SKM-1 treated with dmso at 0.1 percent for 144 hours (cell line): ENCODE measurements at regions not wholly inside any gene's neighbourhood (a gene's known extent, or its start where the extent isn't known, plus 50 kb on each side); places are given as distances from the start of the nearest gene placed in this dataset.
"Not testable (repeated sequence)": the region's sequence is repeated elsewhere in the genome, so short reads cannot be mapped to it uniquely, and the experiment has no call there.

Experiments
- DNase-seq: peaks from one replicate; lab custom pipeline; 2025; ENCODE audit not compliant: unreplicated experiment; lab: John Stamatoyannopoulos, UW

DNA sequence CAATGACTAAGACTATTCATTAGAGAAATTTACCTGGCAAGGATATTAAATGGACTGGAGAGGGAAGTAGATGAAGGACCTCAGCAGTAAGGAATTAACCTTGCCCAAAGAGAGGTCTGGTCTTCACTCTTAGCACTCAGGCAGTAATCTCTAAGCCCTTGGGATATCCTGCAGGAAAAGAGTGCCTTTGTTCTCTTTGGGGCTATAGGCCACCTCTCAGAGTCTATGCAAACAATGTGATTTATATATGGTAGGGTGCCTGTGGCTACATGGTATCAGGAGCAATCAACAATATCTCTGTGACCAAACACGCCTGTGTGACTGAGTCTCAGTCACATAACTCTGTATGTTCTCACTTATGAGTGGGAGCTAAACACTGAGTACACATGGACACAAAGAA is 154.7 kb upstream of the CDK1 start:
- DNase-seq, result no peak

DNA sequence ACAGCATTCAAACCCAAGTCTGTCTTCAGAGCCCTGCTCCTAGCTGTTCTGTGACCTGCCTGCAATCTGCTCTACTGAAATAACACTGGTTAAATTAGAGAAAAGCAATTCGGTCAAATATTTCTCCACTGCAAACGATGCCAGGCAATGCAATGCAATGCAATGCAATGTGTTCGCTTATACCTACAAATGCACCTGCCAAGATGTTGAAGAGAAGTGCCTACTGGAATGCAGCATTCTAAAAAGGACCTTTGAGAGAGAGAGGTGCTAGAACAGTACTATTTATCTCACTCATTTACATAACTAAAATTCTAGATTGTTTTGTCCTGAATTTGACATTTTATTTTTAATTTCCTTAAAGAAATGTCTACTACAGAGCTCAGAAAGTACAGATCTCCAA is 157.3 kb upstream of the CDK1 start:
- no peak for DNase-seq

DNA sequence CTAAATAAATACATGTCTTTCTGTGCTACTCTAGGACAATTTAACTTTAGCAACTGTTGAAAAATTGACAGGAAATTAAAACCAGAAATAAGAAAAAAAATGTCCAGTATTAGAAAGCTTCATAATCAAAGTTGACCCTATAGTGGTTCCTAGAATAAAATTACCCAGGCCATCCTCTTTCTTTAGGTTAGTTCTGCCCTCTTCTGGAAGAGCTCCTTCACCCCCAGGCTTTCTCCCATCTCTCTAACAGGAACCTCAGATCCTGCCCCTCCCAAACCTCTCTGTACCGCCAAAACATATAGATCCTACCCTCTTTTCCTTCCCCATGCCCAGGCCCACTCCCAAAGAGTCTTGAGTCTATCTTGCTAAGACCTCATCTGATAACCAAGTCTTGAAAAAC is 159.4 kb upstream of the CDK1 start:
- DNase-seq, result no peak

DNA sequence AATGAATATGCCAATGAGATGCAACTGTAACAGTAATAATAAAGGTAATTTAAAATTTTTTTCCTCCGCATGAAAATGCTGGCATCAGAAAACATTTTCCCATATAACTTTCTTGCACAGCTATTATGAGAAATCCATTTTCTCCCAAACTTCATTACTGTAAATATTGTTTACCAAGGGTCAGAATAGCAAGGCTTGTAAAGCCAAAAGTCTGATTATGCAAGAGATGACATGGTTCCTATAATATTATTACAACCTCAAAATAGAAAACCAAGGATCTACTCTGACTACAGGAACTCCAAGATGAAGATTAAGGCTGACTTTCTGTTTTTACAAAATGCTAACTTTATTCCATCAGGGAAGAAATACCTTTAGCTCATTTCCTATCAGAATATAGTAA is 162.7 kb upstream of the CDK1 start:
- DNase-seq, result no peak

DNA sequence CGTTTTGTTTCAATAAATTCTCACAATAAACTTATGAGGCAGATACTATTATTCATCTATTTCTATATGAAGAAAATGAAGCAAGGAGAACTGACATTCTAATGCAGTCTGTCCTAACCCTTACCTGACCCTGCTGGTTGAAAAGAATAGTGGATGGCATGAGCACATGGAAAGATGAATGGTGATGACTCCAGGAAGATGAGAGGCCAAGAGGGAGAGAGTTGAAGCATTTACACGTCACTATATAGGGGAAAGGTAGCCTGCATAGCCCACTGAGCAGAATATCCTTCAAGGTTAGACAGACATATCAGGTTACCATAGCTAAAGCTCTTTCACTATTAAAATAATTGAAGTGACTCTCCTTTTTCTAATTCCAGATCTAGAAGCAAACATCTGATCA is 163.9 kb upstream of the CDK1 start:
- DNase-seq, result no peak

DNA sequence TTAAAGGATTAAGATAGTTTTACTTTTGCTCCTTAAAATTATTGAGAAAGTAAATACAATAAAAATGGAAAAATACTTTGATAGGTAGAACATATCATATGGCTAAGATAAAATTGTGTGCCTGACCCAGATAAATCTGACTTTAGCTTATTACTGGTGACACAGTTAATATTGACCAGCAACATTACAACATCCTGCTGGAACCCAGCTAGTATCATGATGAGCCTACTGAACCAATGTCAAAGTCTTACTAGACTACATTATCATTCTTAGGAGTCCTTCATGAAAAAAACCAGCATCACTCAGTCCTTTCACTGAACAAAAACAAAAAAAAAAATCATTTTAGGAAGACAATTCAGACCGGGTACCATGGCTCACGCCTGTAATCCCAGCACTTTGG is 164.8 kb upstream of the CDK1 start:
- DNase-seq, result no peak

DNA sequence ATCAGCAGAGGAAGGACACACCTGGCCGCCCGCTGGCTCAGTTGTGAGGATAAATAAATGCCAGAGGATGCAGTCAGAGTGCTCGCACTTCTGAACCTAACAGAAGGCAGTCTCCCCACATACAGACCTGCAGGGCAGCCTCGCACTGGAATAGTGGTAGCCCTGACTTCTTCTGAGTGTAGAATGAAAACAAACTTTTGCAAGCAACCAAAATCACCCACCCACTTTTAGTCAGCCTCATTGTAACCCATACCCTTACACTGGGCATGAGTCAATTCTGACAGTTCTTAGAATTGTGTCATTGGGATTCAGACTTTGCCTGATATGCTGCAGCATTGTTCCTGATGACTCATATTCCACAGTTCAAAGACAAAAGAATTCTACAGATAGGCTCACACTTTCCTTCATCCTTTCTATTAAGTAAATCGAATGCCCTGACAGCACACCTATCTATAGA is 167.0 kb upstream of the CDK1 start:
- DNase-seq, result no peak

DNA sequence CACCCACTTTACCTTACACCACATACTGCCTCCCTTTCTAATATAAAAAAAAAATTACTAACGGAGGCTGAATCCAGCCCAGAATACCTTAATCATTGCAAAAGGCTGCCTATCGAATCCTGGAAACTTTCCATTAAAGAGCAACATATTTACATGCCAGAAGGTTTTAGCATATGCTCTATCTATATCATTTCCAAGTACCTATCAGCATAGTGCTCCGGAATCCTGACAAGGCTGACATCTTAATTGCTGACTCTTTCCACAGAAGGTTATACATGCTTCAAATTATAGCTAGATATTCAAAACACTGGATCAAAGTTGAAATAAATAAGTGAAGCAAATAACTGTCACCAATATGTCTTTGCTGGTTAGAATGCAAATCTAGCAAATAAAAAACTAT is 170.9 kb upstream of the CDK1 start:
- no peak for DNase-seq

DNA sequence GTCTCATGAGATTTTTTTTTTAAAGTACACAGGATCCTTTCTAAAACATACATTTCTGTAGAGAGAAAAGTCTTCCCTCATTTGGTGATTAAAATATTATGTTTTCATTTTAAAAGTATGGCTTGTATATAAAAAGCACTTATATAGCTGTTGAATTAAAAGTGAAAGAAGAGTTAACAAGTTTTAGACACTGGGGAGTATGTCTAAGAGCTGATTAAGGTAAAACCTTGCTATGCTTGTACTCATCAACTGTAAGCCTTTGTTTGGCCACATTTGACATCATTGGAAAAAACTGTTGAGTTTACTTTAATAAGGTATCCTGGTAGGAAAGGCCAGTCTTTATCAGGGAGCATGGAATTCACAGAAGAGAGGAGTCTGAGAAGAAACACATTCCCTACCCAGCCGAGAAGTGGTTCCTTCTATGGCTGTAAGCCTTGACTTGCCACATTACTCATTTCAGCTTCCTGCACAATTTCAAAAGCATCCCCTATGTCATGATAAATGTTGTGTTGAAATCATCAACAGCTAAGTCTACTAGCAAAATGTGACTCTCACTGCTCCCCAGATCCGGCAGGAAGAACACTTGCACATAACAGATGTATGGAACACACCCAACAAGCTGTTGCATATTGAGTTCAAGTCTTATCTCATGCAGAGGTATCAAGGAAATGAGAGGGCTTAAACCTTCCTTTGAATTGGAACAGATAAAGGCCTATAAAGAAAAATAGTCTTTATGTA is 171.8 kb upstream of the CDK1 start:
- DNase-seq, result peak; percentile 83

DNA sequence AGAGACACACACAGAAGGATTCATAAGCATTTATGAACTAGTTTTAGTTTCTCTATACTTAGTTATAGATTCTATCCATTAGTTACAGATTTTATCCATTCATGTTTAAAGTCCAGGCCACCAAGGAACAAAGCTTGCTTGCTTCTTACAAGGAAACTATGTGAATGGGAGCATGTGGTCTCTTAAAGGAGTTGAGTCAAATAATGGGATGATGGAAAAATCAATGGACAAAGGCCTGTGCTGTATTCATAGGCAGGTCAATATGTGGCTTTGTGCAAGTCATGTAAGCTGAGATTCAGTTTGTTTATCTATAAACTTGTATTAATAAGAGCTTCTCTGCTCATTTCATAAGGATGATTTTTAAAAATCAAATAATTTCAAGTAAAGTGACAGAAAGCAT is 172.8 kb upstream of the CDK1 start:
- no peak for DNase-seq

DNA sequence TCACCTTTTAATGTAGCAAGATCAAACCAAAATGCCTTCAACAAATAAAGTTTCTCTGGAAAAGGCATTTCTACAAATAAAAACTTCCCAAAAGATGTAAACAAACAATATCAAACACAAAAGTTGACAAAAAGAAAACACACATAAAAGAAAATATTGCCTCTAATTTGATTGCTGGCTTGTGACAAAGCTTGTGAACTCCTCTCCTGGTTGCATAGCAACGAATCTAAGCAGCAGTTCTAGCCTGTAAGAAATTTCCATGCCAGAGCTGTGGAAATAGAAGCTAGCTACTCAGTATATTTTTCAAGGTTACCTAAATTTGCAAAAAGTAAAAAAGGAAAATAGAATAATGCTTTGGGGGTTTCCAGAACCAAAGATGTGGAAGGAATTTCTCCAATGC is 173.9 kb upstream of the CDK1 start:
- DNase-seq, result no peak

DNA sequence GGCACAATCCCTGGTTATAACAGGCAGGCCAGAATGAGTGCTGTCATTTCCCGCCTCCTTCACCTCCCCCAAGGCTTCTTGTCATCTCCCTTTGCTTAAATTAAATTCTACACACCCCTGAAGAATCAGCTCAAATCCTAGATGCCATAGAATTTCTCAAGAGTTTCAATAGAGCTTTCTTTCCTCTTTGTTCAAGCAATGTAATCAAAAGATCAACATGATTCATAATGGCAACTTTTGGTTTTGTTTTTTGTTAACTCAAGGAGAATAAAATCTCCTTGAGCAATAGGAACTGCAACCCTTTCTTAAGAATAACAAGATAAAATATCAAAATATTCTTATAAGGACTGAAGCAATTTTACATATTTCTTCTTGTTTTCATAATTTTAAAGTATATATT is 180.8 kb upstream of the CDK1 start:
- no peak for DNase-seq

DNA sequence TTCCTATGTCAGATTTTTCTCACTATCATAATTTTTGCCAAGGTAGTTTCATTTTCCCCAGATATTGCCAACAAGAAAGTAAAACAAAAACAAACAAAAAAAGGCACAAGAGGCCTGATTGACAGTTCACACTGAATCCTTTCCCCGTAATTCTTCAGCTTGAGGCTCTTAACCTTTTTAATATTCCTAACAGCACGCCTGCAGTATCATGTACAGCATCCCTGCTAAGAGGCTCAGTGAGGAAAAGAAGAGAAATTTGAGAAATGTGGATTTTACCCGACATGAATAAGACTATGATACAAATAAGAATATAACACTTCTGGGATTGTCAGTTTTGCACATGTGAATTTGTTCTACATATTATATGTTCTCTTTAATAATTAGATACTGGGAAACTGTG is 182.4 kb upstream of the CDK1 start:
- no peak for DNase-seq

DNA sequence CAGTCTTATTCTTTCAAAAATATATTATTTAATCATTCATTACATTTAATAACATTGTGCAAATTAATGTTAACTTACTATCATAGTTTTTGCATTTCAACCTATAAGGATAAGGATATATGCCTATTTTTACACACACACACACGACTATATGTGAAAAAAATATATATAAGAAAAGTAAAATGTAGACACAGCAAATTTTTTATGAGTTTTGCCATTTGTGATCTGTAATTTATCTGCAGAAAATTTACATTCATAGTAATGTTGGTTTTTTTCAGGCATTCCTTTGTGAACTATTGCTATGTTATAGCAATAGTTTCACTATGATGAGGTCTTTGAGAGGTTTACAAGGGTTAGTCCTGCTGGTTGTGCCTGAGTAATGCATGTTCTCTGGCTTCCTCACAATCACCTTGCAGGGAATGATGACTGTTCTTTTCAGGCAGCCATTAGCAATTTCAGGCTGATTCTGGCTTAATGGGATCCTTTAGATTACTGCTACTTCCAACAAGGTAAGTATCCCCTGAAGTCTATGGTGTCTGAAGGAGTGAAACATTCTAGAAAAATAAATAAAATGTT is 183.7 kb upstream of the CDK1 start:
- DNase-seq, result no peak

DNA sequence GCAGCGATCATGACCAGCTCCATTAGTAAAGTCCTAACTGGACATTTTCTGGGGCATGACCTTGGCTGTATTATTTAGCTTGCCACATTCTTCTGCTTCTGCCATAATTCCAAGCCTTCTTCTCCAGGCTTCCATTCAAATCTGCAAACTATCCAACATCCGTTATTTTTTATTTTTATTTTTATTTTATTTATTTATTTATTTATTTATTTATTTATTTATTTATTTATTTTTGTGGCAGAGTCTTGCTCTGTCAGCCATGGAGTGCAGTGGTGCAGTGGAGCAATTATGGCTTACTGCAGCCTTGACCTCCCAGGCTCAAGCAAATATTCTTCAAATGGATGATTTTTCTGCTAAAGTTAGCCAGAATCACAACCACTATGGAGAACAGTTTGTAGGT is 187.2 kb upstream of the CDK1 start:
- no peak for DNase-seq

DNA sequence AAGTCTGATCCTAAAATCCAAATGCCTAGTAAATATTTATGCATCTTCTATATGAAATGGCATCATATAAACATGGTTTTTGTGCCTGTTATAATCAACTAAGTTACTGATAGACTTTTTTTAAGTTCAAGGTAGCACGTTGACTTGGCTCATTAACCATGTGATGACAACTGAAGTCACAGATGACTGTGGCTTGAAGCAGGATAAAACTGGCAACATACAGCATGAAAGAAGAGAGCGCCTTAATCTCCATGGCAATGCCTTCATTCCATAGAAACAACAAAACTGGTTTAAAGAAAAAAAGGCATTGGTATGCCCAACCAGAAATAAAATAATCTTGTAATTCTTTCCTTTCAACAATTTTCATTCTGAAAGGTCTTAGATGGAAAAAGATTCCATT is 188.9 kb upstream of the CDK1 start:
- no peak for DNase-seq

DNA sequence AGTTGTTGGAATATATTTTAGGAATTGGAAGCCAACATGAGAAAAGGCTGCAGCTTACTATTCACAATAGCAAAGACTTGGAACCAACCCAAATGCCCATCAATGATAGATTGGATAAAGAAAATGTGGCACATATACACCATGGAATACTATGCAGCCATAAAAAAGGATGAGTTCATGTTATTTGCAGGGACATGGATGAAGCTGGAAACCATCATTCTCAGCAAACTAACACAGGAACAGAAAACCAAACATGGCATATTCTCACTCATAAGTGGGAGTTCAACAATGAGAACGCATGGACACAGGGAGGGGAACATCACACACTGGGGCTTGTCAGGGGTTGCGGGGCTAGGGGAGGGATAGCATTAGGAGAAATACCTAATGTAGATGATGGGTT is 192.1 kb upstream of the ANK3 start:
- not testable (repeated sequence) for DNase-seq

DNA sequence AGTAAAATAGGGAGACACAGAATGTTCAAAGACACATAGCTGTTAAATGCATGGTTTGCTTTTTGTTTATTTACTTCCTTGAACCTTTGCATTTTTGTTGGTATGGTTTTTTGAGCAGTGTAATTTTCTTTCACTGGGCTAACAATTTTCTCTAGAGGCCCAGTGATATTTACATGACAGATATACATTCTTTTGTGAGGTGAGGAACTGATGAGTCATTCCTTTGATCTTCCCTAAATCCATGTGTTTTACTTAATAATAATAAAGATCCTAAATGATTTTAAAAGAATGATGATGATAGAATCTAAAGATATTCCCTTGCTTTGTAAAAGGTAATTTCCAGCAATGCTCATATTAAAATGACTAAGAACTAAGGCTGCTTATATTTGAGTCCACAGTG is 188.5 kb upstream of the ANK3 start:
- DNase-seq, result no peak

DNA sequence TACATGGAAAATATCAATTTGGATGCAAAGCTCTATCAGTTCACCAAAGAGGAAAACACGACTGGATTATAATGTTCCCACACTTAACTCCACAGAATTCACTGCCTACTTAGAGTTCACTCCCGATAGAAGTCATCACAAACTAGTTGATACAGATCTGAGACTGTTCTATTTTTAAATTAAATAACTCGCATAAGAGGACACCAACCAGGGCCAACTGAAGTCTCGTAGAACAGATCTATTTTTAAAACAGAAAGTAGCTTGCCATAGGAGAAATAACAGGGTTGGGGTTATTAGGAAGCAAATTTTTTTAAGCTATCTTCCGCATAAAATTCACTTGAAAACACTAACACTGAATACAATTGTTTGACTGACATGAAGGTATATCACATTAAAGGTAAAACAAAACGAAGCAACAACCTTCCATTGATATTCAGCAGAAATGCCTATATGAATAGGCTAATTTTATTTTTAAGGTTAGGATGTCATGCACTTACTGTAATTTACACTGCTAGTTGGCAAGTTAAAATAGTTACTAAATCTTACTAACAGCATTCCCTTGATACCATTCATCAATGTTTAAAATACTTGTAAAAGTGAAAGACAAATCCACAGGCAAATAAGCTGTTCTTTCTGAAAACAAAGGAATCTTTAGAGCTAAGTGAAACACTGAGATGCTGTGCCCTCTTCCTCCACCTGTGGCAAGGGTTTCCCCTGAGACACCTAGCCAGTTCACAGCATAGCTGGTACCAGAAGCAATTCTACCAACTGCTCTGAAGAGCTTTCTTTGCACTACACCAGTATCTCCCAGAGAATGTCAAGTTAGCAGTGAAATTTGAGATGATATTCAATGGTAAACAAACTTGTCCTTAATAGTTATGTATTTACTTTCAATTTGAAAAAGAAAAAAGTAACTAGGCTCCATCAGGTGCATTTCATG is 186.7 kb upstream of the ANK3 start:
- DNase-seq, result no peak

DNA sequence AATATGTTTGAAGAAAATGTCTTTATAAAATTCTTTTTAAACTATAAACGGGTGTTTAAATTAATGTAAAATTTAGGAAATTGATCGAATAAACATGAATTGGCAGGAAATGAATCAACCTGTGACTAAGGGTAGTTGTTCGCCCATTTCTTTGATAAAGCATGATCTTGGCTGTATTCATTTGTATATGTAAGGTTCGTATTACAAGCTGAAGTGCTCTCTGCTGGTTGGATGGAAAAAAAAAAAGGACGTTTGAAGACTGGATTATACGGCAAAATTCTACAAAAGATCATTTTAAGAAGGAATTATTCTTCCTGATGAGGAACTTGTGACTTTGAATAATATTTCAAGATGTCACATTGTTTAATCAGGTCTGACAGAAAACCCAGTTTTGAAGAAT is 185.4 kb upstream of the ANK3 start:
- no peak for DNase-seq

DNA sequence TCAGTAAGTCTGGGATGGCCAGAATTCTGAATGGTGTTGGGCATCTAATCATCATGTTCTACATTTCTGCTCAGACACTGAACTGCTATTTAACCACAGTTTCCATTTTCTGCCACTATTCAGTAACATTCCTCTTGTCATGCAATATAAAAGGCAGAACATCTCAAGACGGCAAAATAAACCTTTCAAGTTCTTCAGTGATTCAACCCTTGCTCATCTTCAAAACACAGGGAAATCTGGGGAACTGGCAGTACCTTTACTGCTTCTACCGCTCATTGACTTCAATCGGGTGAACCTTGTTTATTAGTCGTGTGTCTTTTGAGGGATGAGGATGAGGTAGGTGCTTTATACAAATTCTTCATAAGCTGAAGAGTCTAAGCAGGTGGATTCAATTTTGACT is 184.7 kb upstream of the ANK3 start:
- no peak for DNase-seq

DNA sequence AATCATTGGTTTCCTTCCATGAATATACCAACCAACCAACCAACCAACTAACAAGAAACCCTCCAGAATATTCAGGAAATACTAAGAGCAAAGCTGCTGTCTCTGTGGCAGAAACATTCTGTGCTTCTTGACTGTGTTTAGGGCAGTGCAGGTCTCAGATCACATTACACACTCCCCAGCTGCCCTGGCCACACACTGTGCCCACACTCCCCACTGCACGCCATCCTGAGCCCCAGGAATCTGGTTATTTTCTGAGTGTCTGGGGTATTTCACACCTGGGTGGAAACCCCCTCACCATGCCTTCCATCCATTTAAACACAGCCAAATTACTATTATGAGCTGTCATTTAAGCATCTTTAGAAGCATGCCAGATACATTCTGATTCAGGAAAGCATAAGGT is 183.7 kb upstream of the ANK3 start:
- no peak for DNase-seq
